ENCODE measurements at regions not wholly inside any gene's neighbourhood (a gene's known extent, or its start where the extent isn't known, plus 50 kb on each side); places are given as distances from the start of the nearest gene placed in this dataset.

DNA sequence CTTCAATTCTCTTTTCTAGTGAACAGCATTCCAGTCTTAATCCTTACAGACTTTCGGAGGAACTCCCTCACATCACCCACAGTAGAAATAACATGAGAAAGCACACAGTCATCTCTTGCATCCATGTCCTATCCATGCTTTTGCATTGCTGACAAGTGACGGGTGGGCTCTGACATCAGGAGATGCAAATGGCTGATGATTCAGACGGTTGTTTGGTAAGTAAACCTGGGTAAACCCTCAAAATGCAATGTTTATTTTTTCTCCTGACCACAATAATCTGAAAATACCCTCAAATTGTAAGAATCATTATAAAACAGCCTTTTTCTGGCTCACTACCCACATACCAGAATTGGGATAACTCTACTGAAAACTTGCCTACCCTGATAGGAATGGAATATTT lies 792.0 kb downstream of the MAFB start:
- DNase-seq (ENCODE audit: low spot score) (no peak), ATAC-seq (no peak)
- H3K4me1 Mint-ChIP-seq, result peaks cover 29% of the 10 kb centered on the region
- H3K9me3 Mint-ChIP-seq, result no peaks in the 10 kb centered on the region; the same call in 2 of the 3 replicates
- H3K36me3 Mint-ChIP-seq (ENCODE audit: low read depth), result peaks cover 8% of the 10 kb centered on the region; the same call in 2 of the 3 replicates
- H3K4me3 ChIP-seq, result no peak overlapping the region
- no peak for TF ChIP-seq EZH2phosphoT487 (IDR thresholded peaks at IDR 0.05; ENCODE audit: unreplicated experiment)
- H3K4me1 ChIP-seq (ENCODE audit: insufficient read depth), result peaks cover 30% of the 10 kb centered on the region
- no peak overlapping the region for H3K4me2 ChIP-seq
- H3K27ac Mint-ChIP-seq, result no peak overlapping the region
- H3K27me3 Mint-ChIP-seq (ENCODE audit: insufficient read depth, low read depth, poor library complexity), result no peaks in the 10 kb centered on the region
- H4K20me1 ChIP-seq (replicated peaks; ENCODE audit: insufficient read depth), result no peaks in the 10 kb centered on the region
- no peaks in the 10 kb centered on the region for H3K79me2 ChIP-seq (replicated peaks; ENCODE audit: insufficient read depth)
- peaks cover 18% of the 10 kb centered on the region for H3K9me2 ChIP-seq (ENCODE audit: insufficient read depth)
- no peaks in the 10 kb centered on the region for H3K36me3 ChIP-seq (ENCODE audit: insufficient read depth)
- H3K27ac ChIP-seq (ENCODE audit: low read depth), result no peak overlapping the region
- no peak overlapping the region for H3K4me3 Mint-ChIP-seq
- no peak overlapping the region for H2AFZ ChIP-seq
- H3K27me3 ChIP-seq (ENCODE audit: insufficient read depth), result no peaks in the 10 kb centered on the region
- no peaks in the 10 kb centered on the region for H3F3A ChIP-seq (replicated peaks; ENCODE audit: low read depth)

DNA sequence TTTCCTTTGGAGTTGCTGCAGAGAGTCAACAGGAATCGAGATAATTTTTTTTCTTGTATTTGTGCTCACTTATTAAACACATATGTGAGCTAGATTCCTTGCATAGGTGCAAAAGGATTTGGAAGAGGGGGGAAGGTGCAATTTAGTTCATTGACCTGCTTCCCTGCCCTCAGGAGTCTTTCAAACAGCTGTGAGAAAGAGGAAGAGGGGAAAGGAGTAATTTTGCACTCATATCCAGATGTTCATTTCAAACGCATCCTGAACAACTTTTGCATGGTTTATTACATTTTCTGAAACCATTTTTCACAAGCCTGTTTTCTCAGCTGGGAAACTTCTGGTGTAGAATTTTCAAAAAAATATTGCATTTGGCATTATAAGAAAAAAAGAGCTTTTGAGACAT lies 795.0 kb downstream of the MAFB start:
- DNase-seq (ENCODE audit: low spot score), result no peak
- no peaks in the 10 kb centered on the region; the same call in 1 of the 2 replicates for H4K20me1 ChIP-seq (replicated peaks; ENCODE audit: insufficient read depth)
- H2AFZ ChIP-seq, result no peak overlapping the region
- no peaks in the 10 kb centered on the region for H3K27me3 ChIP-seq (ENCODE audit: insufficient read depth)
- no peak overlapping the region for H3K4me3 Mint-ChIP-seq
- H3K36me3 Mint-ChIP-seq (ENCODE audit: low read depth), result 0 out of 3 replicates have a peak, but pooled peaks cover 2% of the 10 kb centered on the region
- peaks cover 18% of the 10 kb centered on the region for H3K9me2 ChIP-seq (ENCODE audit: insufficient read depth)
- H3K4me3 ChIP-seq, result no peak overlapping the region
- no peak for ATAC-seq
- H3K4me2 ChIP-seq, result no peak overlapping the region
- peaks cover 5% of the 10 kb centered on the region for H3K4me1 Mint-ChIP-seq
- H3K27me3 Mint-ChIP-seq (ENCODE audit: insufficient read depth, low read depth, poor library complexity), result no peaks in the 10 kb centered on the region
- no peaks in the 10 kb centered on the region for H3K36me3 ChIP-seq (ENCODE audit: insufficient read depth)
- H3K9me3 Mint-ChIP-seq, result no peaks in the 10 kb centered on the region
- H3F3A ChIP-seq (replicated peaks; ENCODE audit: low read depth), result no peaks in the 10 kb centered on the region
- peaks cover 6% of the 10 kb centered on the region; the same call in 1 of the 2 replicates for H3K4me1 ChIP-seq (ENCODE audit: insufficient read depth)
- no peak overlapping the region for H3K27ac Mint-ChIP-seq
- H3K79me2 ChIP-seq (replicated peaks; ENCODE audit: insufficient read depth), result no peaks in the 10 kb centered on the region
- no peak overlapping the region for H3K27ac ChIP-seq (ENCODE audit: low read depth)
- TF ChIP-seq, protein P1, sequence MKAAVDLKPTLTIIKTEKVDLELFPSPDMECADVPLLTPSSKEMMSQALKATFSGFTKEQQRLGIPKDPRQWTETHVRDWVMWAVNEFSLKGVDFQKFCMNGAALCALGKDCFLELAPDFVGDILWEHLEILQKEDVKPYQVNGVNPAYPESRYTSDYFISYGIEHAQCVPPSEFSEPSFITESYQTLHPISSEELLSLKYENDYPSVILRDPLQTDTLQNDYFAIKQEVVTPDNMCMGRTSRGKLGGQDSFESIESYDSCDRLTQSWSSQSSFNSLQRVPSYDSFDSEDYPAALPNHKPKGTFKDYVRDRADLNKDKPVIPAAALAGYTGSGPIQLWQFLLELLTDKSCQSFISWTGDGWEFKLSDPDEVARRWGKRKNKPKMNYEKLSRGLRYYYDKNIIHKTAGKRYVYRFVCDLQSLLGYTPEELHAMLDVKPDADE (IDR thresholded peaks at IDR 0.05), result no peak
- TF ChIP-seq EZH2phosphoT487 (IDR thresholded peaks at IDR 0.05; ENCODE audit: unreplicated experiment) (no peak), NANOG (IDR thresholded peaks at IDR 0.05; ENCODE audit: borderline replicate concordance) (no peak), ZNF114 (CRISPR knock-in tag; IDR thresholded peaks at IDR 0.05) (no peak), CREB1 (CRISPR knock-in tag; IDR thresholded peaks at IDR 0.05; ENCODE audit: low read depth) (no peak), JUNB (IDR thresholded peaks at IDR 0.05; ENCODE audit: unreplicated experiment) (no peak), ZNF331 (CRISPR knock-in tag; IDR thresholded peaks at IDR 0.05; ENCODE audit: low read depth) (no peak), POLR2AphosphoS5 (IDR thresholded peaks at IDR 0.05; ENCODE audit: low read depth) (no peak), STAT1 (IDR thresholded peaks at IDR 0.05; ENCODE audit: unreplicated experiment) (no peak), EZH2 (IDR thresholded peaks at IDR 0.05; ENCODE audit: low read depth, unreplicated experiment) (no peak)
- TF ChIP-seq, protein P2, sequence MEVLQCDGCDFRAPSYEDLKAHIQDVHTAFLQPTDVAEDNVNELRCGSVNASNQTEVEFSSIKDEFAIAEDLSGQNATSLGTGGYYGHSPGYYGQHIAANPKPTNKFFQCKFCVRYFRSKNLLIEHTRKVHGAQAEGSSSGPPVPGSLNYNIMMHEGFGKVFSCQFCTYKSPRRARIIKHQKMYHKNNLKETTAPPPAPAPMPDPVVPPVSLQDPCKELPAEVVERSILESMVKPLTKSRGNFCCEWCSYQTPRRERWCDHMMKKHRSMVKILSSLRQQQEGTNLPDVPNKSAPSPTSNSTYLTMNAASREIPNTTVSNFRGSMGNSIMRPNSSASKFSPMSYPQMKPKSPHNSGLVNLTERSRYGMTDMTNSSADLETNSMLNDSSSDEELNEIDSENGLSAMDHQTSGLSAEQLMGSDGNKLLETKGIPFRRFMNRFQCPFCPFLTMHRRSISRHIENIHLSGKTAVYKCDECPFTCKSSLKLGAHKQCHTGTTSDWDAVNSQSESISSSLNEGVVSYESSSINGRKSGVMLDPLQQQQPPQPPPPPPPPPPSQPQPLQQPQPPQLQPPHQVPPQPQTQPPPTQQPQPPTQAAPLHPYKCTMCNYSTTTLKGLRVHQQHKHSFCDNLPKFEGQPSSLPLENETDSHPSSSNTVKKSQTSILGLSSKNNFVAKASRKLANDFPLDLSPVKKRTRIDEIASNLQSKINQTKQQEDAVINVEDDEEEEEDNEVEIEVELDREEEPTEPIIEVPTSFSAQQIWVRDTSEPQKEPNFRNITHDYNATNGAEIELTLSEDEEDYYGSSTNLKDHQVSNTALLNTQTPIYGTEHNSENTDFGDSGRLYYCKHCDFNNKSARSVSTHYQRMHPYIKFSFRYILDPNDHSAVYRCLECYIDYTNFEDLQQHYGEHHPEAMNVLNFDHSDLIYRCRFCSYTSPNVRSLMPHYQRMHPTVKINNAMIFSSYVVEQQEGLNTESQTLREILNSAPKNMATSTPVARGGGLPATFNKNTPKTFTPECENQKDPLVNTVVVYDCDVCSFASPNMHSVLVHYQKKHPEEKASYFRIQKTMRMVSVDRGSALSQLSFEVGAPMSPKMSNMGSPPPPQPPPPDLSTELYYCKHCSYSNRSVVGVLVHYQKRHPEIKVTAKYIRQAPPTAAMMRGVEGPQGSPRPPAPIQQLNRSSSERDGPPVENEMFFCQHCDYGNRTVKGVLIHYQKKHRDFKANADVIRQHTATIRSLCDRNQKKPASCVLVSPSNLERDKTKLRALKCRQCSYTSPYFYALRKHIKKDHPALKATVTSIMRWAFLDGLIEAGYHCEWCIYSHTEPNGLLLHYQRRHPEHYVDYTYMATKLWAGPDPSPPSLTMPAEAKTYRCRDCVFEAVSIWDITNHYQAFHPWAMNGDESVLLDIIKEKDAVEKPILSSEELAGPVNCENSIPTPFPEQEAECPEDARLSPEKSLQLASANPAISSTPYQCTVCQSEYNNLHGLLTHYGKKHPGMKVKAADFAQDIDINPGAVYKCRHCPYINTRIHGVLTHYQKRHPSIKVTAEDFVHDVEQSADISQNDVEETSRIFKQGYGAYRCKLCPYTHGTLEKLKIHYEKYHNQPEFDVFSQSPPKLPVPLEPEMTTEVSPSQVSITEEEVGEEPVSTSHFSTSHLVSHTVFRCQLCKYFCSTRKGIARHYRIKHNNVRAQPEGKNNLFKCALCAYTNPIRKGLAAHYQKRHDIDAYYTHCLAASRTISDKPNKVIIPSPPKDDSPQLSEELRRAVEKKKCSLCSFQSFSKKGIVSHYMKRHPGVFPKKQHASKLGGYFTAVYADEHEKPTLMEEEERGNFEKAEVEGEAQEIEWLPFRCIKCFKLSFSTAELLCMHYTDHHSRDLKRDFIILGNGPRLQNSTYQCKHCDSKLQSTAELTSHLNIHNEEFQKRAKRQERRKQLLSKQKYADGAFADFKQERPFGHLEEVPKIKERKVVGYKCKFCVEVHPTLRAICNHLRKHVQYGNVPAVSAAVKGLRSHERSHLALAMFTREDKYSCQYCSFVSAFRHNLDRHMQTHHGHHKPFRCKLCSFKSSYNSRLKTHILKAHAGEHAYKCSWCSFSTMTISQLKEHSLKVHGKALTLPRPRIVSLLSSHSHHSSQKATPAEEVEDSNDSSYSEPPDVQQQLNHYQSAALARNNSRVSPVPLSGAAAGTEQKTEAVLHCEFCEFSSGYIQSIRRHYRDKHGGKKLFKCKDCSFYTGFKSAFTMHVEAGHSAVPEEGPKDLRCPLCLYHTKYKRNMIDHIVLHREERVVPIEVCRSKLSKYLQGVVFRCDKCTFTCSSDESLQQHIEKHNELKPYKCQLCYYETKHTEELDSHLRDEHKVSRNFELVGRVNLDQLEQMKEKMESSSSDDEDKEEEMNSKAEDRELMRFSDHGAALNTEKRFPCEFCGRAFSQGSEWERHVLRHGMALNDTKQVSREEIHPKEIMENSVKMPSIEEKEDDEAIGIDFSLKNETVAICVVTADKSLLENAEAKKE (CRISPR knock-in tag; IDR thresholded peaks at IDR 0.05), result no peak
- TF ChIP-seq, protein P3, sequence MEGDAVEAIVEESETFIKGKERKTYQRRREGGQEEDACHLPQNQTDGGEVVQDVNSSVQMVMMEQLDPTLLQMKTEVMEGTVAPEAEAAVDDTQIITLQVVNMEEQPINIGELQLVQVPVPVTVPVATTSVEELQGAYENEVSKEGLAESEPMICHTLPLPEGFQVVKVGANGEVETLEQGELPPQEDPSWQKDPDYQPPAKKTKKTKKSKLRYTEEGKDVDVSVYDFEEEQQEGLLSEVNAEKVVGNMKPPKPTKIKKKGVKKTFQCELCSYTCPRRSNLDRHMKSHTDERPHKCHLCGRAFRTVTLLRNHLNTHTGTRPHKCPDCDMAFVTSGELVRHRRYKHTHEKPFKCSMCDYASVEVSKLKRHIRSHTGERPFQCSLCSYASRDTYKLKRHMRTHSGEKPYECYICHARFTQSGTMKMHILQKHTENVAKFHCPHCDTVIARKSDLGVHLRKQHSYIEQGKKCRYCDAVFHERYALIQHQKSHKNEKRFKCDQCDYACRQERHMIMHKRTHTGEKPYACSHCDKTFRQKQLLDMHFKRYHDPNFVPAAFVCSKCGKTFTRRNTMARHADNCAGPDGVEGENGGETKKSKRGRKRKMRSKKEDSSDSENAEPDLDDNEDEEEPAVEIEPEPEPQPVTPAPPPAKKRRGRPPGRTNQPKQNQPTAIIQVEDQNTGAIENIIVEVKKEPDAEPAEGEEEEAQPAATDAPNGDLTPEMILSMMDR (conservative IDR thresholded peaks at IDR 0.05; ENCODE audit: low read depth in 2 of 2), result no peak
